ENCODE measurements at regions not wholly inside any gene's neighbourhood (a gene's known extent, or its start where the extent isn't known, plus 50 kb on each side); places are given as distances from the start of the nearest gene placed in this dataset.

DNA sequence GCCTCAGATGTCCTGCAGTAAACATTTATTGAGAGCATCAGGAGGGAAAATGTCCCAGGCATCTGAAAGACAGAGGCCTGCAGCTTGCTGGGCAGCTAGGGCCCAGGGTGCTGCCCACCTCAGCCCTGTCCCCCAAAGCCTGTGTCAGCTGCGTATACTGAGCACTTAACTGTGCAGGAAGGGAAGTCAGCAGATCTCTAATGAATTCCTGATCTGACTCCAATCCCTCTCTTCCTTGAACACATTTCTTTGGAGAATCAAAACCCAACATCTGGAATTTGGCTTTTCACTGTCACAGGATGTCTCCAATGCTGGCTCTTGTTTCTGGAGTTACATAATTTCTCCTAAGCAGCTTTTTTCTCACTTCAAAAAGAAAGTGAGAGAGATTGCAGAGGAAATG lies 364.7 kb upstream of the NFE2L3 start:
- Histone ChIP-seq H3K9me3 (ENCODE audit: insufficient read depth, low read depth, low read length) (no peaks in the 10 kb centered on the region), H3K27me3 (ENCODE audit: insufficient read depth, low read length) (no peaks in the 10 kb centered on the region), H3K9ac (ENCODE audit: low read length) (no peak overlapping the region), H3K4me3 (ENCODE audit: insufficient read depth, low read depth, low read length) (no peak overlapping the region), H3K27ac (ENCODE audit: low read depth, low read length) (no peak overlapping the region), H3K36me3 (ENCODE audit: insufficient read depth, low read length) (no peaks in the 10 kb centered on the region), H3K4me1 (ENCODE audit: insufficient read depth, low read length) (no peaks in the 10 kb centered on the region), H3K79me2 (ENCODE audit: insufficient read depth, low read length) (no peaks in the 10 kb centered on the region), H2AFZ (ENCODE audit: low read depth, low read length) (no peak overlapping the region), H4K20me1 (ENCODE audit: insufficient read depth, low read length) (no peaks in the 10 kb centered on the region), H3K4me2 (ENCODE audit: low read length) (no peak overlapping the region)
- DNase-seq (ENCODE audit: low read depth), result no peak
- TF ChIP-seq EZH2 (IDR thresholded peaks at IDR 0.05; ENCODE audit: insufficient read depth, low read length), result no peak
- TF ChIP-seq, protein P1, sequence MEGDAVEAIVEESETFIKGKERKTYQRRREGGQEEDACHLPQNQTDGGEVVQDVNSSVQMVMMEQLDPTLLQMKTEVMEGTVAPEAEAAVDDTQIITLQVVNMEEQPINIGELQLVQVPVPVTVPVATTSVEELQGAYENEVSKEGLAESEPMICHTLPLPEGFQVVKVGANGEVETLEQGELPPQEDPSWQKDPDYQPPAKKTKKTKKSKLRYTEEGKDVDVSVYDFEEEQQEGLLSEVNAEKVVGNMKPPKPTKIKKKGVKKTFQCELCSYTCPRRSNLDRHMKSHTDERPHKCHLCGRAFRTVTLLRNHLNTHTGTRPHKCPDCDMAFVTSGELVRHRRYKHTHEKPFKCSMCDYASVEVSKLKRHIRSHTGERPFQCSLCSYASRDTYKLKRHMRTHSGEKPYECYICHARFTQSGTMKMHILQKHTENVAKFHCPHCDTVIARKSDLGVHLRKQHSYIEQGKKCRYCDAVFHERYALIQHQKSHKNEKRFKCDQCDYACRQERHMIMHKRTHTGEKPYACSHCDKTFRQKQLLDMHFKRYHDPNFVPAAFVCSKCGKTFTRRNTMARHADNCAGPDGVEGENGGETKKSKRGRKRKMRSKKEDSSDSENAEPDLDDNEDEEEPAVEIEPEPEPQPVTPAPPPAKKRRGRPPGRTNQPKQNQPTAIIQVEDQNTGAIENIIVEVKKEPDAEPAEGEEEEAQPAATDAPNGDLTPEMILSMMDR (IDR thresholded peaks at IDR 0.05; ENCODE audit: insufficient read depth, low read depth, low read length), result no peak
- no peaks in the 10 kb centered on the region for H3K9me3 Mint-ChIP-seq (ENCODE audit: unreplicated experiment)
- no peak for FAIRE-seq
- peaks cover 7% of the 10 kb centered on the region for H3K4me1 Mint-ChIP-seq (ENCODE audit: low read depth, unreplicated experiment)
- H3K36me3 Mint-ChIP-seq (ENCODE audit: low read depth, unreplicated experiment), result no peaks in the 10 kb centered on the region
- no peak overlapping the region for H3K27ac Mint-ChIP-seq (ENCODE audit: unreplicated experiment)
- H3K27me3 Mint-ChIP-seq (ENCODE audit: low read depth, unreplicated experiment), result no peaks in the 10 kb centered on the region
- no peak overlapping the region for H3K4me3 Mint-ChIP-seq (ENCODE audit: unreplicated experiment)

DNA sequence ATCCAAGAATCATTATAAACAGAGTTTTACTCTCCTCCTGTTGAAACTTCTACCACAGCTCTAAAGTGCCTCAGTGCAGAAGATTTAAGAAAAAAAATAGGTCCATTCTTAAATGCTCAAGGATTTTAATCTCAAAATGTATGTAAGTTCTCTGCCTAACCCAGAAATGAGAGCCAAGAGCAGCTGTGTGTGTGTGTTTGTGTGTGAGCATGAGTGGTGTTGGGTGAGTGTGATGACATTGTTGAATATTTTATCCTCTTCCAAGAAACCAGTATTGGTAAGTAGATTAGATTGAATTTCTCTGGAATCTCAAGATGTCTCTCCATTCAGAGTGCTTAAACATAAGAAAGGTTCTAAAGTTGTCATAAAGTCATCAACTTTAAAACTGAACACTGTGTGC lies 363.6 kb upstream of the NFE2L3 start:
- H3K36me3 ChIP-seq (ENCODE audit: insufficient read depth, low read length), result no peaks in the 10 kb centered on the region
- no peak overlapping the region for H3K4me3 ChIP-seq (ENCODE audit: insufficient read depth, low read depth, low read length)
- H3K9me3 Mint-ChIP-seq (ENCODE audit: unreplicated experiment), result no peaks in the 10 kb centered on the region

DNA sequence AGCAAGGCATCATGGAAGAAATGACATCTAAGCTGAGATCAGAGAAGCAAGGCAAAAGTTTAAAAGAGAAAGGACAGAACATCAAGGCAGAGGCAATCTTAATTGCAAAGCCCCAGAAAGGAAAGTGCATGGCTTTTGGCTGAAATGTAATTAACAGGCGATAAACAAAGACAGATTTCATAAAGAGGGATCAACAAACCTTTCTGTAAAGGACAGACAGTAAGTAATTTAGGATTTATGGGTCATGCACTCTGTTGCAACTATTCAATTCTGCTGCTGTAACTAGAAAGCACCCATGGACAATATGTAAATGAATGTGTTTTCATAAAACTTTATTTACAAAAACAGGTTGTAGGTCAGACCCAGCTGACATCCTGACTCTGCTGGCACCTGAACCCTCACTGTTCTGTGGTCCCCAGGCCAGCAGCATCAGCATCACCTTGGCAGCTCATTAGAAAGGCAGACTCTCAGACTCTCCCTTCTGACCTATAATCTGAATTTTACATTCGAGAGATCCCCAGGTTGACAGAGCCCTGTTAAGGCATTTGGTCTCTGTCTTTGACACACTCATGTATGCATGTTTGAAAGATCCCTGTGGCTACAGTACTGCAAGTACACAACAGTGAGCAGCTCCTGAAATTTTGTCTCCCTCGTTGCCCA lies 362.9 kb upstream of the NFE2L3 start:
- Histone ChIP-seq H3K79me2 (ENCODE audit: insufficient read depth, low read length) (no peaks in the 10 kb centered on the region), H2AFZ (ENCODE audit: low read depth, low read length) (no peak overlapping the region), H4K20me1 (ENCODE audit: insufficient read depth, low read length) (no peaks in the 10 kb centered on the region), H3K27ac (ENCODE audit: low read depth, low read length) (no peak overlapping the region), H3K9me3 (ENCODE audit: insufficient read depth, low read depth, low read length) (no peaks in the 10 kb centered on the region), H3K36me3 (ENCODE audit: insufficient read depth, low read length) (no peaks in the 10 kb centered on the region), H3K4me3 (ENCODE audit: insufficient read depth, low read depth, low read length) (no peak overlapping the region), H3K27me3 (ENCODE audit: insufficient read depth, low read length) (no peaks in the 10 kb centered on the region), H3K4me2 (ENCODE audit: low read length) (no peak overlapping the region), H3K9ac (ENCODE audit: low read length) (no peak overlapping the region), H3K4me1 (ENCODE audit: insufficient read depth, low read length) (no peaks in the 10 kb centered on the region)
- no peak for DNase-seq (ENCODE audit: low read depth)
- no peak for FAIRE-seq
- Mint-ChIP-seq H3K4me1 (ENCODE audit: low read depth, unreplicated experiment) (peaks cover 7% of the 10 kb centered on the region), H3K36me3 (ENCODE audit: low read depth, unreplicated experiment) (no peaks in the 10 kb centered on the region), H3K27me3 (ENCODE audit: low read depth, unreplicated experiment) (no peaks in the 10 kb centered on the region), H3K27ac (ENCODE audit: unreplicated experiment) (no peak overlapping the region), H3K9me3 (ENCODE audit: unreplicated experiment) (no peaks in the 10 kb centered on the region), H3K4me3 (ENCODE audit: unreplicated experiment) (no peak overlapping the region)
- no peak for TF ChIP-seq EZH2 (IDR thresholded peaks at IDR 0.05; ENCODE audit: insufficient read depth, low read length)
- TF ChIP-seq, protein P1 (IDR thresholded peaks at IDR 0.05; ENCODE audit: insufficient read depth, low read depth, low read length), result no peak

More for the DNA sequence above, 363.6 kb upstream of the NFE2L3 start:
- H3K79me2 ChIP-seq (ENCODE audit: insufficient read depth, low read length), result no peaks in the 10 kb centered on the region
- DNase-seq (ENCODE audit: low read depth) (no peak), FAIRE-seq (no peak)
- no peak overlapping the region for H3K27ac ChIP-seq (ENCODE audit: low read depth, low read length)
- no peaks in the 10 kb centered on the region for H3K27me3 Mint-ChIP-seq (ENCODE audit: low read depth, unreplicated experiment)
- no peak overlapping the region for H2AFZ ChIP-seq (ENCODE audit: low read depth, low read length)
- TF ChIP-seq, protein P1 (IDR thresholded peaks at IDR 0.05; ENCODE audit: insufficient read depth, low read depth, low read length), result no peak
- no peak for TF ChIP-seq EZH2 (IDR thresholded peaks at IDR 0.05; ENCODE audit: insufficient read depth, low read length)
- no peaks in the 10 kb centered on the region for H3K36me3 Mint-ChIP-seq (ENCODE audit: low read depth, unreplicated experiment)
- H3K27ac Mint-ChIP-seq (ENCODE audit: unreplicated experiment), result no peak overlapping the region
- peaks cover 7% of the 10 kb centered on the region for H3K4me1 Mint-ChIP-seq (ENCODE audit: low read depth, unreplicated experiment)
- no peak overlapping the region for H3K4me3 Mint-ChIP-seq (ENCODE audit: unreplicated experiment)
- H3K4me1 ChIP-seq (ENCODE audit: insufficient read depth, low read length), result no peaks in the 10 kb centered on the region
- H3K27me3 ChIP-seq (ENCODE audit: insufficient read depth, low read length), result no peaks in the 10 kb centered on the region
- H3K9me3 ChIP-seq (ENCODE audit: insufficient read depth, low read depth, low read length), result no peaks in the 10 kb centered on the region
- no peaks in the 10 kb centered on the region for H4K20me1 ChIP-seq (ENCODE audit: insufficient read depth, low read length)
- no peak overlapping the region for H3K4me2 ChIP-seq (ENCODE audit: low read length)
- no peak overlapping the region for H3K9ac ChIP-seq (ENCODE audit: low read length)

Measured in astrocyte (in vitro differentiated cells and primary cell).